Loucy (cell line): ENCODE measurements at regions not wholly inside any gene's neighbourhood (a gene's known extent, or its start where the extent isn't known, plus 50 kb on each side); places are given as distances from the start of the nearest gene placed in this dataset.

Experiments
- H2AFZ ChIP-seq: fragments of 200-600 bp; sonication (generic); 2 replicates; pipeline ENCODE4 v1.6.0; 2016; ENCODE audit warnings: antibody characterized with exemption, mild to moderate bottlenecking, low read length, moderate library complexity
- H3F3A ChIP-seq: fragments of 200-600 bp; 2 replicates; pipeline ENCODE4 v1.6.0; 2016; ENCODE audit warnings: antibody characterized with exemption, low read depth, mild to moderate bottlenecking
- H3K27me3 ChIP-seq: fragments of 200-600 bp; sonication (generic); 2 replicates; pipeline ENCODE4 v1.6.1; 2014; ENCODE audit warnings: low read length, mild to moderate bottlenecking; ENCODE audit not compliant: insufficient read depth, poor library complexity, severe bottlenecking
- H3K36me3 ChIP-seq: fragments of 200-600 bp; sonication (generic); 2 replicates; pipeline ENCODE4 v1.6.1; 2016; ENCODE audit warnings: low read length; ENCODE audit not compliant: insufficient read depth
- H3K4me1 ChIP-seq: fragments of 200-600 bp; sonication (generic); 2 replicates; pipeline ENCODE4 v1.5.1; 2014; ENCODE audit warnings: low read length, mild to moderate bottlenecking; ENCODE audit not compliant: insufficient read depth, poor library complexity, severe bottlenecking
- H3K4me2 ChIP-seq: fragments of 200-600 bp; sonication (generic); 2 replicates; pipeline ENCODE4 v1.6.0; 2014; ENCODE audit warnings: antibody characterized with exemption, low read length, low read depth, mild to moderate bottlenecking; ENCODE audit not compliant: poor library complexity, severe bottlenecking
- H3K4me3 ChIP-seq: fragments of 200-600 bp; sonication (generic); 2 replicates; pipeline ENCODE4 v1.5.1; 2014; ENCODE audit warnings: low read length, mild to moderate bottlenecking, mixed read lengths; ENCODE audit not compliant: poor library complexity, severe bottlenecking
- H3K79me2 ChIP-seq: fragments of 200-600 bp; sonication (generic); 2 replicates; pipeline ENCODE4 v1.6.1; 2014; ENCODE audit warnings: low read length; ENCODE audit not compliant: insufficient read depth
- H3K9ac ChIP-seq: fragments of 200-600 bp; sonication (generic); 2 replicates; pipeline ENCODE4 v1.6.0; 2014; ENCODE audit warnings: mild to moderate bottlenecking, low read depth, low read length, moderate library complexity; ENCODE audit not compliant: poor library complexity, severe bottlenecking
- H3K9me2 ChIP-seq: fragments of 200-600 bp; sonication (generic); replicated peaks from 2 replicates; pipeline ENCODE4 v1.6.1; 2016; ENCODE audit warnings: low read depth, low read length, mixed read lengths
- H3K9me3 ChIP-seq: fragments of 200-600 bp; sonication (generic); 2 replicates; pipeline ENCODE4 v1.6.1; 2014; ENCODE audit warnings: mild to moderate bottlenecking, antibody characterized with exemption, low read length, low read depth; ENCODE audit not compliant: insufficient read depth
- H4K20me1 ChIP-seq: fragments of 200-600 bp; sonication (generic); 2 replicates; pipeline ENCODE4 v1.6.0; 2014; ENCODE audit warnings: antibody characterized with exemption, low read length, mild to moderate bottlenecking; ENCODE audit not compliant: insufficient read depth, poor library complexity, severe bottlenecking
- EZH2phosphoT487 ChIP-seq: fragments of 200-600 bp; IDR thresholded peaks from 2 replicates; pipeline ENCODE4 v1.6.1; 2018; ENCODE audit warnings: antibody characterized with exemption, mild to moderate bottlenecking, moderate library complexity, borderline replicate concordance
- TF ChIP-seq, protein P1 (sequence below): fragments of 200-600 bp; sonication (generic); conservative IDR thresholded peaks from 2 replicates; pipeline ENCODE4 v1.5.1; 2014; ENCODE audit warnings: mild to moderate bottlenecking, antibody characterized with exemption, low read length

DNA sequence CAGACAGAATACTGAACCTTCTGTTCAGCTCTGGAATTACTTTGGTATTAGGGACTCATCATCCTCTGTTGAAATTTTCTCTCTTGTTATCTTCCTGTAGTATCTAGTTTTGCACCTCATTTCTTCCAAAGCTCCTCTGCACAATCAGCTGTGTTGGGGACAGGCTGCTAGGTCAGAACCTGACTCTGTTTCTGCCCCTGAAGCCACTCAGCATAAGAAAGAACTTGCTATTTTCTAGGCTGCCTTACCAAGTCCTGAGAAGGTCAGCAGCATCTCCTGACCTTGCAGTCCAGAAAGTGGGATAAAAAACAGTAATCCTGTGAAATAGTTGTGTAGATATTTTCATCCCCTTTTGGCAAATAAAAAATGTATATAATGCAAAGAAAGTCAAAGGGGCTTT, 862.6 kb downstream of the SORCS3 start:
- H3K9me2 ChIP-seq = no peaks in the 10 kb centered on the region
- H4K20me1 ChIP-seq = no peaks in the 10 kb centered on the region
- no peaks in the 10 kb centered on the region for H3K4me1 ChIP-seq
- H3K79me2 ChIP-seq = no peaks in the 10 kb centered on the region
- H3K36me3 ChIP-seq = no peaks in the 10 kb centered on the region
- H3F3A ChIP-seq = no peaks in the 10 kb centered on the region
- H3K9ac ChIP-seq = no peak overlapping the region
- H3K27me3 ChIP-seq = no peaks in the 10 kb centered on the region
- H2AFZ ChIP-seq = no peak overlapping the region
- TF ChIP-seq EZH2phosphoT487 = no peak
- TF ChIP-seq, protein P1, sequence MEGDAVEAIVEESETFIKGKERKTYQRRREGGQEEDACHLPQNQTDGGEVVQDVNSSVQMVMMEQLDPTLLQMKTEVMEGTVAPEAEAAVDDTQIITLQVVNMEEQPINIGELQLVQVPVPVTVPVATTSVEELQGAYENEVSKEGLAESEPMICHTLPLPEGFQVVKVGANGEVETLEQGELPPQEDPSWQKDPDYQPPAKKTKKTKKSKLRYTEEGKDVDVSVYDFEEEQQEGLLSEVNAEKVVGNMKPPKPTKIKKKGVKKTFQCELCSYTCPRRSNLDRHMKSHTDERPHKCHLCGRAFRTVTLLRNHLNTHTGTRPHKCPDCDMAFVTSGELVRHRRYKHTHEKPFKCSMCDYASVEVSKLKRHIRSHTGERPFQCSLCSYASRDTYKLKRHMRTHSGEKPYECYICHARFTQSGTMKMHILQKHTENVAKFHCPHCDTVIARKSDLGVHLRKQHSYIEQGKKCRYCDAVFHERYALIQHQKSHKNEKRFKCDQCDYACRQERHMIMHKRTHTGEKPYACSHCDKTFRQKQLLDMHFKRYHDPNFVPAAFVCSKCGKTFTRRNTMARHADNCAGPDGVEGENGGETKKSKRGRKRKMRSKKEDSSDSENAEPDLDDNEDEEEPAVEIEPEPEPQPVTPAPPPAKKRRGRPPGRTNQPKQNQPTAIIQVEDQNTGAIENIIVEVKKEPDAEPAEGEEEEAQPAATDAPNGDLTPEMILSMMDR = no peak
- H3K4me3 ChIP-seq = no peak overlapping the region
- no peak overlapping the region for H3K4me2 ChIP-seq
- no peaks in the 10 kb centered on the region for H3K9me3 ChIP-seq

GRCh38 chr10:105502058-105502457, 861.0 kb downstream of the SORCS3 start:
- Histone ChIP-seq H3K79me2 (no peaks in the 10 kb centered on the region), H3K9me2 (no peaks in the 10 kb centered on the region), H4K20me1 (no peaks in the 10 kb centered on the region), H3K4me2 (no peak overlapping the region), H3K9me3 (no peaks in the 10 kb centered on the region), H3K9ac (no peak overlapping the region), H3K4me3 (no peak overlapping the region), H2AFZ (no peak overlapping the region), H3K36me3 (no peaks in the 10 kb centered on the region), H3K27me3 (no peaks in the 10 kb centered on the region), H3F3A (no peaks in the 10 kb centered on the region), H3K4me1 (no peaks in the 10 kb centered on the region)
- TF ChIP-seq, protein P1 = no peak
- TF ChIP-seq EZH2phosphoT487 = no peak

DNA sequence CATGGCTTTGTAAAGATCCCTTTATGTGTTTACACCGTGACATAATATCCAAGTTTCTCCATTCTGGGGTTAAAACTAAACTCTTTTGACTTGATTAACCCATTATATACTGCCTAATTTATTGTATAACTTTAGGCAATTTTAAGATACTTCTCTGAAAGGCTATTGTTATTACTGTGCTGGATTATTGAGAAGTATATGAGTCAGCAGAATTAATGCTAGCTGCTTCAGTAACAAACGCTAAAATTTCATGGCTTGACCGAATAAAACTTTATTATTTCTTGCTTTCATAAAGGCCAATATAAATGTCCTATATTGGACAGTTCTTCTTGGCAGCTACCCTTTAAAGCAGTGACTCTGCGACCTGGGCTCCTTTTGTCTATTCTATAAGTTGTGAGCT, 853.9 kb downstream of the SORCS3 start:
- Histone ChIP-seq H3K27me3 (no peaks in the 10 kb centered on the region), H3K9me3 (no peaks in the 10 kb centered on the region), H3K9ac (no peak overlapping the region), H3K4me2 (no peak overlapping the region), H3F3A (no peaks in the 10 kb centered on the region), H3K9me2 (no peaks in the 10 kb centered on the region), H3K79me2 (no peaks in the 10 kb centered on the region), H3K4me1 (no peaks in the 10 kb centered on the region), H4K20me1 (no peaks in the 10 kb centered on the region), H3K36me3 (no peaks in the 10 kb centered on the region), H3K4me3 (no peak overlapping the region), H2AFZ (no peak overlapping the region)
- TF ChIP-seq, protein P1 = no peak
- TF ChIP-seq EZH2phosphoT487 = no peak
